GM19035 (cell line): ENCODE measurements at regions not wholly inside any gene's neighbourhood (a gene's known extent, or its start where the extent isn't known, plus 50 kb on each side); places are given as distances from the start of the nearest gene placed in this dataset.
"Not testable (repeated sequence)": the region's sequence is repeated elsewhere in the genome, so short reads cannot be mapped to it uniquely, and the experiment has no call there.

Experiments
- ATAC-seq: cut with Tn5 transposase; IDR thresholded peaks from one replicate; pipeline ENCODE4 v1.9.1; 2021; ENCODE audit not compliant: unreplicated experiment

- no peak for ATAC-seq
Measured at GRCh38 chr5:167071981-167072610, 1219.3 kb upstream of the WWC1 start.

- ATAC-seq = no peak
Measured at GRCh38 chr5:167081561-167081960, 1209.9 kb upstream of the WWC1 start.

- ATAC-seq = no peak
Measured at GRCh38 chr5:167096816-167097215, 1194.6 kb upstream of the WWC1 start.

GRCh38 chr5:167104351-167104750 is 1187.1 kb upstream of the WWC1 start:
- ATAC-seq = no peak

- ATAC-seq = no peak
Measured at GRCh38 chr5:167105941-167106340, 1185.5 kb upstream of the WWC1 start.

- no peak for ATAC-seq
Measured at GRCh38 chr5:167107684-167108083, 1183.8 kb upstream of the WWC1 start.

- not testable (repeated sequence) for ATAC-seq
Measured at GRCh38 chr5:167108266-167108665, 1183.2 kb upstream of the WWC1 start.

GRCh38 chr5:167112556-167112955 is 1178.9 kb upstream of the WWC1 start:
- ATAC-seq = no peak

- ATAC-seq = no peak
Measured at GRCh38 chr5:167122267-167122666, 1169.2 kb upstream of the WWC1 start.

- ATAC-seq = no peak
Measured at GRCh38 chr5:167123126-167123525, 1168.3 kb upstream of the WWC1 start.

- no peak for ATAC-seq
Measured at GRCh38 chr5:167128581-167128980, 1162.9 kb upstream of the WWC1 start.

GRCh38 chr5:167140548-167141291 is 1150.7 kb upstream of the WWC1 start:
- ATAC-seq = no peak

GRCh38 chr5:167143716-167144115 is 1147.7 kb upstream of the WWC1 start:
- ATAC-seq = no peak

- ATAC-seq = no peak
Measured at GRCh38 chr5:167145841-167146240, 1145.6 kb upstream of the WWC1 start.

- ATAC-seq = no peak
Measured at GRCh38 chr5:167147879-167148278, 1143.6 kb upstream of the WWC1 start.

- no peak for ATAC-seq
Measured at GRCh38 chr5:167150661-167151060, 1140.8 kb upstream of the WWC1 start.

- no peak for ATAC-seq
Measured at GRCh38 chr5:167152561-167152960, 1138.9 kb upstream of the WWC1 start.

- ATAC-seq = no peak
Measured at GRCh38 chr5:167155387-167156005, 1135.9 kb upstream of the WWC1 start.

GRCh38 chr5:167156446-167156845 is 1135.0 kb upstream of the WWC1 start:
- no peak for ATAC-seq

- ATAC-seq = no peak
Measured at GRCh38 chr5:167158588-167158987, 1132.9 kb upstream of the WWC1 start.

- no peak for ATAC-seq
Measured at GRCh38 chr5:167160388-167160787, 1131.1 kb upstream of the WWC1 start.

GRCh38 chr5:167166696-167167095 is 1124.7 kb upstream of the WWC1 start:
- no peak for ATAC-seq
